Nephron progenitor cell (in vitro differentiated cells): ENCODE measurements at regions not wholly inside any gene's neighbourhood (a gene's known extent, or its start where the extent isn't known, plus 50 kb on each side); places are given as distances from the start of the nearest gene placed in this dataset.
"Not testable (repeated sequence)": the region's sequence is repeated elsewhere in the genome, so short reads cannot be mapped to it uniquely, and the experiment has no call there.

Source experiments
- DNase-seq: peaks from one replicate; pipeline ENCODE4 v3.0.0; 2021
- H3K27ac Mint-ChIP-seq: 2 replicates; pipeline ENCODE4 v1.8.0; 2021; ENCODE audit warnings: mild to moderate bottlenecking, moderate library complexity, mixed read lengths
- H3K27me3 Mint-ChIP-seq: 2 replicates; pipeline ENCODE4 v1.8.0; 2021; ENCODE audit warnings: mild to moderate bottlenecking, low read depth, mixed read lengths; ENCODE audit not compliant: poor library complexity
- H3K36me3 Mint-ChIP-seq: 2 replicates; pipeline ENCODE4 v1.8.0; 2021; ENCODE audit warnings: low read depth, mixed read lengths
- H3K4me1 Mint-ChIP-seq: 2 replicates; pipeline ENCODE4 v1.8.0; 2021; ENCODE audit warnings: mixed read lengths
- H3K4me3 Mint-ChIP-seq: 2 replicates; pipeline ENCODE4 v1.8.0; 2021; ENCODE audit warnings: mild to moderate bottlenecking, moderate library complexity, mixed read lengths
- H3K9me3 Mint-ChIP-seq: 2 replicates; pipeline ENCODE4 v1.8.0; 2021; ENCODE audit warnings: mild to moderate bottlenecking, moderate library complexity, mixed read lengths
- CTCF ChIP-seq: fragments of 200-600 bp; sonication (generic); IDR thresholded peaks from 2 replicates; pipeline ENCODE4 v1.5.0; 2021; ENCODE audit warnings: antibody characterized with exemption

- Mint-ChIP-seq H3K27ac (no peak overlapping the region), H3K4me3 (no peak overlapping the region)
Measured at GRCh38 chr20:17867131-17867925, 101.3 kb downstream of the SNX5 start.

GRCh38 chr20:17866234-17867001 lies 102.2 kb downstream of the SNX5 start:
- Mint-ChIP-seq H3K27me3 (peaks cover 21% of the 10 kb centered on the region), H3K4me3 (no peak overlapping the region), H3K27ac (peak overlapping the region; percentile 50), H3K36me3 (no peaks in the 10 kb centered on the region), H3K9me3 (no peaks in the 10 kb centered on the region), H3K4me1 (peaks cover 26% of the 10 kb centered on the region)
- DNase-seq = no peak
- no peak for TF ChIP-seq CTCF

More at GRCh38 chr20:17867131-17867925, 101.3 kb downstream of the SNX5 start:
- Mint-ChIP-seq H3K27me3 (peaks cover 18% of the 10 kb centered on the region), H3K4me1 (peaks cover 27% of the 10 kb centered on the region), H3K9me3 (no peaks in the 10 kb centered on the region), H3K36me3 (no peaks in the 10 kb centered on the region)
- no peak for TF ChIP-seq CTCF
- DNase-seq = no peak

- DNase-seq = no peak
- Mint-ChIP-seq H3K36me3 (no peaks in the 10 kb centered on the region), H3K4me3 (no peak overlapping the region), H3K9me3 (no peaks in the 10 kb centered on the region), H3K27ac (no peak overlapping the region), H3K4me1 (peaks cover 31% of the 10 kb centered on the region), H3K27me3 (peaks cover 16% of the 10 kb centered on the region)
- no peak for TF ChIP-seq CTCF
Measured at GRCh38 chr20:17863577-17864292, 104.9 kb downstream of the SNX5 start.

GRCh38 chr20:17863209-17863576 lies 105.4 kb downstream of the SNX5 start:
- no peak for DNase-seq
- Mint-ChIP-seq H3K9me3 (no peaks in the 10 kb centered on the region), H3K27ac (no peak overlapping the region), H3K27me3 (peaks cover 12% of the 10 kb centered on the region), H3K4me3 (no peak overlapping the region), H3K4me1 (peaks cover 34% of the 10 kb centered on the region), H3K36me3 (no peaks in the 10 kb centered on the region)
- TF ChIP-seq CTCF = no peak

GRCh38 chr20:17862171-17862570 lies 106.4 kb downstream of the SNX5 start:
- Mint-ChIP-seq H3K36me3 (no peaks in the 10 kb centered on the region), H3K4me3 (no peak overlapping the region), H3K9me3 (peaks cover 3% of the 10 kb centered on the region), H3K27me3 (peaks cover 12% of the 10 kb centered on the region), H3K4me1 (peaks cover 28% of the 10 kb centered on the region), H3K27ac (no peak overlapping the region)
- no peak for TF ChIP-seq CTCF
- no peak for DNase-seq

- not testable (repeated sequence) for H3K27ac Mint-ChIP-seq, H3K4me3 Mint-ChIP-seq, DNase-seq, H3K9me3 Mint-ChIP-seq, H3K36me3 Mint-ChIP-seq
- Mint-ChIP-seq H3K4me1 (peaks cover 25% of the 10 kb centered on the region), H3K27me3 (peaks cover 12% of the 10 kb centered on the region)
Measured at GRCh38 chr20:17861620-17862019, 107.0 kb downstream of the SNX5 start.
